H9 (cell line): ENCODE measurements at regions not wholly inside any gene's neighbourhood (a gene's known extent, or its start where the extent isn't known, plus 50 kb on each side); places are given as distances from the start of the nearest gene placed in this dataset.

Experiments used
- DNase-seq: peaks from one replicate; pipeline ENCODE4 v3.0.0-alpha.2; 2017
- H2AFZ ChIP-seq: one replicate; pipeline ENCODE4 v1.6.1; 2013; ENCODE audit warnings: mild to moderate bottlenecking, low read length, control low read depth, moderate library complexity
- H2AK5ac ChIP-seq: 2 replicates; pipeline ENCODE4 v1.6.1; 2013; ENCODE audit warnings: low read length, control low read depth, mixed read lengths; ENCODE audit not compliant: insufficient read length
- H2BK120ac ChIP-seq: one replicate; pipeline ENCODE4 v1.6.1; 2013; ENCODE audit warnings: low read depth, mild to moderate bottlenecking, low read length, control low read depth, inconsistent platforms; ENCODE audit not compliant: poor library complexity, severe bottlenecking
- H2BK12ac ChIP-seq: 2 replicates; pipeline ENCODE4 v1.6.1; 2013; ENCODE audit warnings: low read length, control low read depth, mixed read lengths, low read depth; ENCODE audit not compliant: insufficient read length
- H2BK15ac ChIP-seq: 2 replicates; pipeline ENCODE4 v1.6.1; 2013; ENCODE audit warnings: low read depth, low read length, control low read depth
- H2BK20ac ChIP-seq: one replicate; pipeline ENCODE4 v1.6.1; 2013; ENCODE audit warnings: low read depth, mild to moderate bottlenecking, low read length, control low read depth, inconsistent platforms; ENCODE audit not compliant: poor library complexity, severe bottlenecking
- H2BK5ac ChIP-seq: 2 replicates; pipeline ENCODE4 v1.6.1; 2013; ENCODE audit warnings: low read length, control low read depth, mixed read lengths; ENCODE audit not compliant: insufficient read length
- H3K14ac ChIP-seq: 2 replicates; pipeline ENCODE4 v1.6.1; 2013; ENCODE audit warnings: low read length, control low read depth; ENCODE audit not compliant: insufficient read depth
- H3K18ac ChIP-seq: 2 replicates; pipeline ENCODE4 v1.6.1; 2013; ENCODE audit warnings: low read depth, mild to moderate bottlenecking, mixed read lengths, low read length, control low read depth; ENCODE audit not compliant: insufficient read length
- H3K23ac ChIP-seq: 2 replicates; pipeline ENCODE4 v1.6.1; 2013; ENCODE audit warnings: low read length, control low read depth, mixed read lengths, low read depth; ENCODE audit not compliant: insufficient read length
- H3K23me2 ChIP-seq: 2 replicates; pipeline ENCODE4 v1.6.1; 2013; ENCODE audit warnings: low read depth, mild to moderate bottlenecking, mixed read lengths, low read length, control low read depth; ENCODE audit not compliant: insufficient read length, poor library complexity, severe bottlenecking
- H3K27ac ChIP-seq: 2 replicates; pipeline ENCODE4 v1.5.1; 2013; ENCODE audit warnings: low read length, control low read depth, mixed read lengths, low read depth; ENCODE audit not compliant: insufficient read length
- H3K27me3 ChIP-seq: 2 replicates; pipeline ENCODE4 v1.6.1; 2013; ENCODE audit warnings: low read length, control low read depth, inconsistent platforms; ENCODE audit not compliant: insufficient read depth
- H3K4ac ChIP-seq: 2 replicates; pipeline ENCODE4 v1.6.1; 2013; ENCODE audit warnings: low read depth, mild to moderate bottlenecking, control low read depth, inconsistent platforms, low read length, moderate library complexity
- H3K4me1 ChIP-seq: 2 replicates; pipeline ENCODE4 v1.6.1; 2013; ENCODE audit warnings: low read length, control low read depth, inconsistent platforms; ENCODE audit not compliant: insufficient read depth
- H3K4me2 ChIP-seq: 2 replicates; pipeline ENCODE4 v1.6.1; 2013; ENCODE audit warnings: low read length, control low read depth, mixed read lengths; ENCODE audit not compliant: insufficient read length, insufficient read depth
- H3K56ac ChIP-seq: 2 replicates; pipeline ENCODE4 v1.6.1; 2013; ENCODE audit warnings: low read depth, mild to moderate bottlenecking, mixed read lengths, low read length, control low read depth; ENCODE audit not compliant: insufficient read length
- H3K79me1 ChIP-seq: 2 replicates; pipeline ENCODE4 v1.6.1; 2013; ENCODE audit warnings: low read depth, mild to moderate bottlenecking, moderate library complexity, low read length, control low read depth, inconsistent platforms; ENCODE audit not compliant: insufficient read depth, poor library complexity, severe bottlenecking
- H3K79me2 ChIP-seq: 2 replicates; pipeline ENCODE4 v1.6.1; 2013; ENCODE audit warnings: low read length, control low read depth, inconsistent platforms; ENCODE audit not compliant: insufficient read depth
- H3K9ac ChIP-seq: 2 replicates; pipeline ENCODE4 v1.6.1; 2013; ENCODE audit warnings: low read length, control low read depth, mixed read lengths; ENCODE audit not compliant: insufficient read length; ENCODE audit errors: extremely low read depth
- H3K9me3 ChIP-seq: one replicate; pipeline ENCODE4 v1.6.1; 2013; ENCODE audit warnings: low read depth, low read length, inconsistent platforms; ENCODE audit not compliant: control insufficient read depth
- H3T11ph ChIP-seq: one replicate; pipeline ENCODE4 v1.6.1; 2013; ENCODE audit warnings: mild to moderate bottlenecking, low read length, control low read depth, inconsistent platforms
- H4K20me1 ChIP-seq: one replicate; pipeline ENCODE4 v1.6.1; 2013; ENCODE audit not compliant: control insufficient read depth, insufficient read length, insufficient read depth
- H4K5ac ChIP-seq: 2 replicates; pipeline ENCODE4 v1.6.1; 2013; ENCODE audit warnings: low read depth, mild to moderate bottlenecking, mixed read lengths, low read length, control low read depth; ENCODE audit not compliant: insufficient read length
- H4K8ac ChIP-seq: replicated peaks from 2 replicates; pipeline ENCODE4 v1.6.1; 2013; ENCODE audit warnings: low read length, control low read depth, mixed read lengths, low read depth; ENCODE audit not compliant: insufficient read length
- H4K91ac ChIP-seq: 2 replicates; pipeline ENCODE4 v1.6.1; 2013; ENCODE audit warnings: low read depth, mild to moderate bottlenecking, moderate library complexity, mixed read lengths, low read length, control low read depth; ENCODE audit not compliant: insufficient read length
- H3K27ac Mint-ChIP-seq, 3 experiments: 2 replicates in 2 of 3; 3 replicates in 1 of 3; pipeline ENCODE4 v1.8.0; 2020 to 2021; ENCODE audit warnings: mixed read lengths in 3 of 3, mild to moderate bottlenecking in 1 of 3, moderate library complexity in 1 of 3
- H3K27me3 Mint-ChIP-seq: 2 replicates; pipeline ENCODE4 v1.8.0; 2021; ENCODE audit warnings: low read depth, mild to moderate bottlenecking, moderate library complexity, mixed read lengths
- H3K36me3 Mint-ChIP-seq, 3 experiments: 2 replicates in 2 of 3; 3 replicates in 1 of 3; pipeline ENCODE4 v1.8.0; 2020 to 2021; ENCODE audit warnings: low read depth in 3 of 3, mixed read lengths in 3 of 3; ENCODE audit not compliant: insufficient read depth in 1 of 3
- H3K4me1 Mint-ChIP-seq, 2 experiments: 2 replicates each; pipeline ENCODE4 v1.8.0; 2020; ENCODE audit warnings: mixed read lengths in 2 of 2
- H3K4me3 Mint-ChIP-seq, 2 experiments: 2 replicates in 1 of 2; 3 replicates in 1 of 2; pipeline ENCODE4 v1.8.0; 2020 to 2021; ENCODE audit warnings: mild to moderate bottlenecking in 2 of 2, mixed read lengths in 2 of 2, moderate library complexity in 1 of 2
- H3K9me3 Mint-ChIP-seq, 2 experiments: 2 replicates in 1 of 2; 3 replicates in 1 of 2; pipeline ENCODE4 v1.8.0; 2020; ENCODE audit warnings: mild to moderate bottlenecking in 2 of 2, mixed read lengths in 2 of 2, moderate library complexity in 1 of 2
- CTCF ChIP-seq: fragments of 200-600 bp; sonication (generic); conservative IDR thresholded peaks from 3 replicates; pipeline ENCODE4 v1.8.0; 2021; ENCODE audit warnings: antibody characterized with exemption, mild to moderate bottlenecking
- WGBS: extraction: QIAGEN DNeasy Blood & Tissue Kit; methylation state at CpG from one replicate; pipeline ENCODE4 v1.1.7; 2013; ENCODE audit warnings: missing lambda C conversion rate, low lambda C conversion rate, mixed read lengths; ENCODE audit not compliant: insufficient read length; ENCODE audit errors: extremely low coverage; 5-methylcytosine and 5-hydroxymethylcytosine counted together

GRCh38 chr18:38450876-38451275 lies 885.3 kb upstream of the CELF4 start:
- Histone ChIP-seq H3K9ac (no peak overlapping the region), H3K14ac (no peak overlapping the region), H3K23ac (no peak overlapping the region), H4K8ac (no peak overlapping the region), H3K27me3 (no peaks in the 10 kb centered on the region), H2BK15ac (no peak overlapping the region), H3K18ac (no peak overlapping the region), H2BK20ac (no peak overlapping the region), H2AK5ac (no peak overlapping the region), H4K20me1 (no peaks in the 10 kb centered on the region), H2AFZ (no peak overlapping the region), H2BK12ac (no peak overlapping the region), H2BK120ac (no peak overlapping the region), H4K91ac (no peak overlapping the region), H3K4me1 (no peaks in the 10 kb centered on the region; the same call in 1 of the 2 replicates), H2BK5ac (no peak overlapping the region), H3K4ac (no peak overlapping the region), H4K5ac (no peak overlapping the region), H3K79me2 (no peaks in the 10 kb centered on the region), H3K23me2 (no peaks in the 10 kb centered on the region), H3K9me3 (no peaks in the 10 kb centered on the region), H3K56ac (no peak overlapping the region), H3T11ph (no peak overlapping the region), H3K27ac (no peak overlapping the region), H3K79me1 (no peaks in the 10 kb centered on the region), H3K4me2 (no peak overlapping the region)
- Mint-ChIP-seq H3K4me3 (no peak overlapping the region), H3K27me3 (no peaks in the 10 kb centered on the region), H3K4me1 (peaks cover 10 to 20% of the 10 kb centered on the region in 2 experiments), H3K9me3 (no peaks in the 10 kb centered on the region), H3K27ac (0 out of 7 replicates have a peak overlapping the region, but pooled peaks of 1 of the 3 experiments have one; percentile 0), H3K36me3 (0 out of 7 replicates have a peak, but pooled peaks cover 0 to 1% (median 0%) of the 10 kb centered on the region in 3 experiments)
- no peak for TF ChIP-seq CTCF
- no CpG with 5 or more reads among the region's 4 CpGs for WGBS
- DNase-seq: no peak
